GM21717 (cell line): ENCODE measurements at regions not wholly inside any gene's neighbourhood (a gene's known extent, or its start where the extent isn't known, plus 50 kb on each side); places are given as distances from the start of the nearest gene placed in this dataset.
"Not testable (repeated sequence)": the region's sequence is repeated elsewhere in the genome, so short reads cannot be mapped to it uniquely, and the experiment has no call there.

ENCODE experiments used
- ATAC-seq: cut with Tn5 transposase; IDR thresholded peaks from one replicate; pipeline ENCODE4 v1.9.1; 2021; ENCODE audit warnings: mild to moderate bottlenecking, moderate library complexity; ENCODE audit not compliant: unreplicated experiment

GRCh38 chr2:16927398-16927797 is 261.8 kb upstream of the CYRIA start:
- no peak for ATAC-seq

- no peak for ATAC-seq
These were observed 259.5 kb upstream of the CYRIA start for GRCh38 chr2:16925145-16925544.

GRCh38 chr2:16915341-16915755 is 249.7 kb upstream of the CYRIA start:
- ATAC-seq: not testable (repeated sequence)

- ATAC-seq: no peak
These were observed 246.1 kb upstream of the CYRIA start for GRCh38 chr2:16911746-16912145.

GRCh38 chr2:16908656-16909055 is 243.0 kb upstream of the CYRIA start:
- no peak for ATAC-seq

GRCh38 chr2:16907645-16908282 is 242.1 kb upstream of the CYRIA start:
- ATAC-seq: no peak

GRCh38 chr2:16905325-16905724 is 239.7 kb upstream of the CYRIA start:
- not testable (repeated sequence) for ATAC-seq

GRCh38 chr2:16900405-16901025 is 234.9 kb upstream of the CYRIA start:
- peak; percentile 86 for ATAC-seq

- ATAC-seq: no peak
These were observed 234.3 kb upstream of the CYRIA start for GRCh38 chr2:16899958-16900357.

GRCh38 chr2:16890081-16890480 is 224.4 kb upstream of the CYRIA start:
- no peak for ATAC-seq

- no peak for ATAC-seq
These were observed 219.4 kb upstream of the CYRIA start for GRCh38 chr2:16885027-16885426.

GRCh38 chr2:16882706-16883105 is 217.1 kb upstream of the CYRIA start:
- ATAC-seq: no peak

GRCh38 chr2:16881122-16881521 is 215.5 kb upstream of the CYRIA start:
- no peak for ATAC-seq

GRCh38 chr2:16871411-16871810 is 205.8 kb upstream of the CYRIA start:
- no peak for ATAC-seq

- ATAC-seq: no peak
These were observed 204.9 kb upstream of the CYRIA start for GRCh38 chr2:16870491-16871076.

GRCh38 chr2:16869711-16870110 is 204.1 kb upstream of the CYRIA start:
- no peak for ATAC-seq

- no peak for ATAC-seq
These were observed 196.8 kb upstream of the CYRIA start for GRCh38 chr2:16862471-16862870.

GRCh38 chr2:16861530-16861929 is 195.9 kb upstream of the CYRIA start:
- no peak for ATAC-seq

- ATAC-seq: no peak
These were observed 195.5 kb upstream of the CYRIA start for GRCh38 chr2:16861111-16861510.

- no peak for ATAC-seq
These were observed 195.0 kb upstream of the CYRIA start for GRCh38 chr2:16860627-16861026.

GRCh38 chr2:16855183-16855582 is 189.5 kb upstream of the CYRIA start:
- ATAC-seq: no peak

- ATAC-seq: no peak
These were observed 187.5 kb upstream of the CYRIA start for GRCh38 chr2:16853088-16853487.
